ENCODE measurements at regions not wholly inside any gene's neighbourhood (a gene's known extent, or its start where the extent isn't known, plus 50 kb on each side); places are given as distances from the start of the nearest gene placed in this dataset.

- Histone ChIP-seq H3K36me3 (ENCODE audit: insufficient read depth) (no peaks in the 10 kb centered on the region), H3K27ac (ENCODE audit: low read depth) (no peak overlapping the region), H3K4me1 (ENCODE audit: insufficient read depth) (no peaks in the 10 kb centered on the region), H3K4me3 (ENCODE audit: low read depth, low read length) (no peak overlapping the region)
- DNase-seq (ENCODE audit: extremely low spot score): no peak
- WGBS: 70% methylated on average over 2 of the region's 2 CpGs
These were observed 106.7 kb upstream of the GNG12 start for GRCh38 chr1:67939942-67940341.

GRCh38 chr1:67939186-67939743 lies 106.0 kb upstream of the GNG12 start:
- Histone ChIP-seq H3K27ac (ENCODE audit: low read depth) (no peak overlapping the region), H3K36me3 (ENCODE audit: insufficient read depth) (no peaks in the 10 kb centered on the region), H3K4me1 (ENCODE audit: insufficient read depth) (no peaks in the 10 kb centered on the region), H3K4me3 (ENCODE audit: low read depth, low read length) (no peak overlapping the region)
- WGBS: 59% methylated on average over 5 of the region's 5 CpGs
- no peak for DNase-seq (ENCODE audit: extremely low spot score)

- H3K36me3 ChIP-seq (ENCODE audit: insufficient read depth): no peaks in the 10 kb centered on the region
- no peaks in the 10 kb centered on the region for H3K4me1 ChIP-seq (ENCODE audit: insufficient read depth)
- 46% methylated on average over 9 of the region's 9 CpGs for WGBS
- no peak for DNase-seq (ENCODE audit: extremely low spot score)
- no peak overlapping the region for H3K27ac ChIP-seq (ENCODE audit: low read depth)
- H3K4me3 ChIP-seq (ENCODE audit: low read depth, low read length): no peak overlapping the region
These were observed 104.4 kb upstream of the GNG12 start for GRCh38 chr1:67937651-67938050.

- Histone ChIP-seq H3K4me1 (ENCODE audit: insufficient read depth) (no peaks in the 10 kb centered on the region), H3K27ac (ENCODE audit: low read depth) (no peak overlapping the region), H3K36me3 (ENCODE audit: insufficient read depth) (no peaks in the 10 kb centered on the region), H3K4me3 (ENCODE audit: low read depth, low read length) (no peak overlapping the region)
- no peak for DNase-seq (ENCODE audit: extremely low spot score)
- WGBS: 78% methylated on average over 3 of the region's 3 CpGs
These were observed 103.7 kb upstream of the GNG12 start for GRCh38 chr1:67937010-67937409.

GRCh38 chr1:67935560-67935959 lies 102.3 kb upstream of the GNG12 start:
- H3K27ac ChIP-seq (ENCODE audit: low read depth): no peak overlapping the region
- no peaks in the 10 kb centered on the region for H3K36me3 ChIP-seq (ENCODE audit: insufficient read depth)
- 82% methylated on average over 1 of the region's 1 CpG for WGBS
- no peaks in the 10 kb centered on the region for H3K4me1 ChIP-seq (ENCODE audit: insufficient read depth)
- DNase-seq (ENCODE audit: extremely low spot score): no peak
- H3K4me3 ChIP-seq (ENCODE audit: low read depth, low read length): no peak overlapping the region

- Histone ChIP-seq H3K27ac (ENCODE audit: low read depth) (no peak overlapping the region), H3K36me3 (ENCODE audit: insufficient read depth) (no peaks in the 10 kb centered on the region), H3K4me3 (ENCODE audit: low read depth, low read length) (no peak overlapping the region), H3K4me1 (ENCODE audit: insufficient read depth) (no peaks in the 10 kb centered on the region)
- 85% methylated on average over 3 of the region's 3 CpGs for WGBS
- DNase-seq (ENCODE audit: extremely low spot score): no peak
These were observed 97.9 kb upstream of the GNG12 start for GRCh38 chr1:67931198-67931597.

GRCh38 chr1:67923074-67923473 lies 89.8 kb upstream of the GNG12 start:
- H3K27ac ChIP-seq (ENCODE audit: low read depth): no peak overlapping the region
- H3K36me3 ChIP-seq (ENCODE audit: insufficient read depth): no peaks in the 10 kb centered on the region
- WGBS: 81% methylated on average over 1 of the region's 1 CpG
- H3K4me1 ChIP-seq (ENCODE audit: insufficient read depth): no peaks in the 10 kb centered on the region
- DNase-seq (ENCODE audit: extremely low spot score): no peak
- no peak overlapping the region for H3K4me3 ChIP-seq (ENCODE audit: low read depth, low read length)

GRCh38 chr1:67921725-67922489 lies 88.6 kb upstream of the GNG12 start:
- no peaks in the 10 kb centered on the region for H3K36me3 ChIP-seq (ENCODE audit: insufficient read depth)
- no peak overlapping the region for H3K27ac ChIP-seq (ENCODE audit: low read depth)
- WGBS: 92% methylated on average over 4 of the region's 4 CpGs
- no peak for DNase-seq (ENCODE audit: extremely low spot score)
- no peak overlapping the region for H3K4me3 ChIP-seq (ENCODE audit: low read depth, low read length)
- no peaks in the 10 kb centered on the region for H3K4me1 ChIP-seq (ENCODE audit: insufficient read depth)

GRCh38 chr1:67919274-67920072 lies 86.2 kb upstream of the GNG12 start:
- H3K36me3 ChIP-seq (ENCODE audit: insufficient read depth): no peaks in the 10 kb centered on the region
- H3K4me1 ChIP-seq (ENCODE audit: insufficient read depth): no peaks in the 10 kb centered on the region
- DNase-seq (ENCODE audit: extremely low spot score): no peak
- no peak overlapping the region for H3K27ac ChIP-seq (ENCODE audit: low read depth)
- WGBS: 71% methylated on average over 10 of the region's 10 CpGs
- H3K4me3 ChIP-seq (ENCODE audit: low read depth, low read length): no peak overlapping the region

GRCh38 chr1:67918067-67918466 lies 84.8 kb upstream of the GNG12 start:
- Histone ChIP-seq H3K4me1 (ENCODE audit: insufficient read depth) (no peaks in the 10 kb centered on the region), H3K4me3 (ENCODE audit: low read depth, low read length) (no peak overlapping the region), H3K27ac (ENCODE audit: low read depth) (no peak overlapping the region), H3K36me3 (ENCODE audit: insufficient read depth) (no peaks in the 10 kb centered on the region)
- DNase-seq (ENCODE audit: extremely low spot score): no peak
- 91% methylated on average over 2 of the region's 2 CpGs for WGBS

- H3K4me1 ChIP-seq (ENCODE audit: insufficient read depth): no peaks in the 10 kb centered on the region
- no peak for DNase-seq (ENCODE audit: extremely low spot score)
- no peak overlapping the region for H3K4me3 ChIP-seq (ENCODE audit: low read depth, low read length)
- H3K27ac ChIP-seq (ENCODE audit: low read depth): no peak overlapping the region
- no peaks in the 10 kb centered on the region for H3K36me3 ChIP-seq (ENCODE audit: insufficient read depth)
These were observed 83.7 kb upstream of the GNG12 start for GRCh38 chr1:67917006-67917405.

- no peak for DNase-seq (ENCODE audit: extremely low spot score)
- WGBS: 71% methylated on average over 8 of the region's 8 CpGs
- Histone ChIP-seq H3K27ac (ENCODE audit: low read depth) (no peak overlapping the region), H3K4me3 (ENCODE audit: low read depth, low read length) (no peak overlapping the region), H3K36me3 (ENCODE audit: insufficient read depth) (no peaks in the 10 kb centered on the region), H3K4me1 (ENCODE audit: insufficient read depth) (no peaks in the 10 kb centered on the region)
These were observed 83.0 kb upstream of the GNG12 start for GRCh38 chr1:67916140-67916886.

- WGBS: 92% methylated on average over 1 of the region's 1 CpG
- Histone ChIP-seq H3K36me3 (ENCODE audit: insufficient read depth) (no peaks in the 10 kb centered on the region), H3K4me1 (ENCODE audit: insufficient read depth) (no peaks in the 10 kb centered on the region), H3K4me3 (ENCODE audit: low read depth, low read length) (no peak overlapping the region), H3K27ac (ENCODE audit: low read depth) (no peak overlapping the region)
- DNase-seq (ENCODE audit: extremely low spot score): no peak
These were observed 76.5 kb upstream of the GNG12 start for GRCh38 chr1:67909776-67910175.

Measured in urinary bladder (tissue), 3 donors.